WTC11 (cell line): ENCODE measurements at regions not wholly inside any gene's neighbourhood (a gene's known extent, or its start where the extent isn't known, plus 50 kb on each side); places are given as distances from the start of the nearest gene placed in this dataset.
"Not testable (repeated sequence)": the region's sequence is repeated elsewhere in the genome, so short reads cannot be mapped to it uniquely, and the experiment has no call there.

Experiments
- ATAC-seq: fragments of 200-7000 bp; cut with Tn5 transposase; 2 replicates; pipeline ENCODE4 v1.10.0; 2021; ENCODE audit warnings: mild to moderate bottlenecking, moderate library complexity
- CTCF ChIA-PET: fragments of 300-600 bp; sonication (Branson Sonifier 250); formaldehyde crosslinking; loops from one replicate; lab custom pipeline; 2021; ENCODE audit warnings: antibody characterized with exemption; lab: Charles Lee
- POLR2A ChIA-PET: fragments of 350-600 bp; sonication (Branson Sonifier 250); formaldehyde crosslinking; loops from one replicate; lab custom pipeline; 2021; ENCODE audit warnings: antibody characterized with exemption; lab: Charles Lee
- DNase-seq: peaks from one replicate; pipeline ENCODE4 v3.0.0; 2021; ENCODE audit warnings: low spot score
- H3K27ac Mint-ChIP-seq: 2 replicates; pipeline ENCODE4 v1.8.0; 2021; ENCODE audit warnings: mixed read lengths
- H3K27me3 Mint-ChIP-seq: 2 replicates; pipeline ENCODE4 v1.8.0; 2021; ENCODE audit warnings: low read depth, mild to moderate bottlenecking, moderate library complexity, mixed read lengths
- H3K36me3 Mint-ChIP-seq: 2 replicates; pipeline ENCODE4 v1.8.0; 2021; ENCODE audit warnings: mixed read lengths
- H3K4me1 Mint-ChIP-seq: 2 replicates; pipeline ENCODE4 v1.8.0; 2022; ENCODE audit warnings: mixed read lengths
- H3K4me3 Mint-ChIP-seq: 2 replicates; pipeline ENCODE4 v1.8.0; 2021; ENCODE audit warnings: mild to moderate bottlenecking, moderate library complexity, mixed read lengths
- H3K9me3 Mint-ChIP-seq: 2 replicates; pipeline ENCODE4 v1.8.0; 2021; ENCODE audit warnings: mixed read lengths

GRCh38 chr11:67886672-67887071, 117.2 kb downstream of the UNC93B1 start:
- ChIA-PET POLR2A (interaction anchor here (0.6 kb wide), 1 partner anchor 215 kb away, joined by 3 read pairs; no protein-coding TSS in a partner anchor), CTCF (interaction anchor here (0.6 to 1.0 kb wide), 2 partner anchors 53 to 258 kb away, joined by 3 read pairs; no protein-coding TSS in a partner anchor)
- H3K27ac Mint-ChIP-seq, H3K36me3 Mint-ChIP-seq, ATAC-seq, H3K4me3 Mint-ChIP-seq, H3K9me3 Mint-ChIP-seq, H3K27me3 Mint-ChIP-seq, DNase-seq: not testable (repeated sequence)
- H3K4me1 Mint-ChIP-seq, result peaks cover 51% of the 10 kb centered on the region

GRCh38 chr11:67886207-67886606, 117.7 kb downstream of the UNC93B1 start:
- ChIA-PET CTCF (interaction anchor here (0.6 to 0.9 kb wide), 2 partner anchors 53 to 69 kb away, joined by 3 to 6 read pairs; no protein-coding TSS in a partner anchor), POLR2A (interaction anchor here (0.6 kb wide), 1 partner anchor 216 kb away, joined by 3 read pairs; no protein-coding TSS in a partner anchor)
- ATAC-seq, H3K4me3 Mint-ChIP-seq, DNase-seq, H3K27ac Mint-ChIP-seq, H3K36me3 Mint-ChIP-seq, H3K9me3 Mint-ChIP-seq, H3K27me3 Mint-ChIP-seq: not testable (repeated sequence)
- H3K4me1 Mint-ChIP-seq, result peaks cover 51% of the 10 kb centered on the region

GRCh38 chr11:67885574-67885973, 118.3 kb downstream of the UNC93B1 start:
- DNase-seq, ATAC-seq, H3K9me3 Mint-ChIP-seq, H3K4me3 Mint-ChIP-seq, H3K36me3 Mint-ChIP-seq, POLR2A ChIA-PET, H3K27me3 Mint-ChIP-seq, H3K27ac Mint-ChIP-seq: not testable (repeated sequence)
- peaks cover 51% of the 10 kb centered on the region for H3K4me1 Mint-ChIP-seq
- CTCF ChIA-PET, result interaction anchor here (0.9 kb wide), 1 partner anchor 70 kb away, joined by 6 read pairs; no protein-coding TSS in a partner anchor

GRCh38 chr11:67884761-67885558, 118.9 kb downstream of the UNC93B1 start:
- ATAC-seq, H3K36me3 Mint-ChIP-seq, H3K27me3 Mint-ChIP-seq, H3K4me3 Mint-ChIP-seq, DNase-seq, H3K9me3 Mint-ChIP-seq, POLR2A ChIA-PET: not testable (repeated sequence)
- H3K4me1 Mint-ChIP-seq, result peaks cover 51% of the 10 kb centered on the region
- CTCF ChIA-PET, result interaction anchor here (0.7 to 1.2 kb wide), 3 partner anchors 70 to 109 kb away, joined by 3 to 6 read pairs (median 5); no protein-coding TSS in a partner anchor
- H3K27ac Mint-ChIP-seq, result peak overlapping the region; percentile 67

- peaks cover 51% of the 10 kb centered on the region for H3K4me1 Mint-ChIP-seq
These were observed 119.7 kb downstream of the UNC93B1 start for GRCh38 chr11:67884073-67884757.

GRCh38 chr11:67882304-67882703, 121.6 kb downstream of the UNC93B1 start:
- H3K4me3 Mint-ChIP-seq, ATAC-seq, H3K9me3 Mint-ChIP-seq, DNase-seq, POLR2A ChIA-PET, H3K27ac Mint-ChIP-seq, H3K27me3 Mint-ChIP-seq, H3K36me3 Mint-ChIP-seq: not testable (repeated sequence)
- CTCF ChIA-PET, result interaction anchor here (1.0 kb wide), 1 partner anchor 74 kb away, joined by 3 read pairs; no protein-coding TSS in a partner anchor
- peaks cover 39% of the 10 kb centered on the region for H3K4me1 Mint-ChIP-seq

More at GRCh38 chr11:67884073-67884757, 119.7 kb downstream of the UNC93B1 start:
- H3K27ac Mint-ChIP-seq, H3K4me3 Mint-ChIP-seq, ATAC-seq, H3K36me3 Mint-ChIP-seq, H3K27me3 Mint-ChIP-seq, POLR2A ChIA-PET, DNase-seq, H3K9me3 Mint-ChIP-seq: not testable (repeated sequence)
- CTCF ChIA-PET, result interaction anchor here (0.6 to 1.2 kb wide), 3 partner anchors 71 to 137 kb away, joined by 3 to 5 read pairs (median 3); no protein-coding TSS in a partner anchor

GRCh38 chr11:67881836-67882235, 122.1 kb downstream of the UNC93B1 start:
- POLR2A ChIA-PET, H3K4me3 Mint-ChIP-seq, DNase-seq, H3K27me3 Mint-ChIP-seq, ATAC-seq, H3K27ac Mint-ChIP-seq, H3K36me3 Mint-ChIP-seq, H3K9me3 Mint-ChIP-seq: not testable (repeated sequence)
- H3K4me1 Mint-ChIP-seq, result peaks cover 34% of the 10 kb centered on the region
- CTCF ChIA-PET, result interaction anchor here (1.0 kb wide), 1 partner anchor 74 kb away, joined by 3 read pairs; no protein-coding TSS in a partner anchor

- H3K27me3 Mint-ChIP-seq, DNase-seq, CTCF ChIA-PET, H3K36me3 Mint-ChIP-seq, POLR2A ChIA-PET, H3K4me3 Mint-ChIP-seq, ATAC-seq, H3K27ac Mint-ChIP-seq: not testable (repeated sequence)
- H3K9me3 Mint-ChIP-seq, result peaks cover 10% of the 10 kb centered on the region
- H3K4me1 Mint-ChIP-seq, result peaks cover 24% of the 10 kb centered on the region
These were observed 123.2 kb downstream of the UNC93B1 start for GRCh38 chr11:67880594-67881196.

- POLR2A ChIA-PET, H3K36me3 Mint-ChIP-seq, DNase-seq, H3K4me3 Mint-ChIP-seq, CTCF ChIA-PET, ATAC-seq, H3K27me3 Mint-ChIP-seq, H3K27ac Mint-ChIP-seq: not testable (repeated sequence)
- peaks cover 10% of the 10 kb centered on the region for H3K9me3 Mint-ChIP-seq
- peaks cover 14% of the 10 kb centered on the region for H3K4me1 Mint-ChIP-seq
These were observed 125.2 kb downstream of the UNC93B1 start for GRCh38 chr11:67878666-67879065.

- CTCF ChIA-PET, POLR2A ChIA-PET, ATAC-seq, H3K36me3 Mint-ChIP-seq, H3K4me1 Mint-ChIP-seq, H3K27ac Mint-ChIP-seq, H3K27me3 Mint-ChIP-seq, H3K4me3 Mint-ChIP-seq, DNase-seq: not testable (repeated sequence)
- H3K9me3 Mint-ChIP-seq, result peaks cover 10% of the 10 kb centered on the region
These were observed 126.6 kb downstream of the UNC93B1 start for GRCh38 chr11:67877316-67877715.

- CTCF ChIA-PET, result interaction anchor here (1.5 kb wide), 1 partner anchor 82 kb away, joined by 3 read pairs; no protein-coding TSS in a partner anchor
- H3K4me1 Mint-ChIP-seq, result peaks cover 26% of the 10 kb centered on the region
- ATAC-seq, POLR2A ChIA-PET, H3K4me3 Mint-ChIP-seq, H3K27ac Mint-ChIP-seq, DNase-seq: not testable (repeated sequence)
- peaks cover 37% of the 10 kb centered on the region for H3K36me3 Mint-ChIP-seq
- H3K27me3 Mint-ChIP-seq, result peaks cover 33% of the 10 kb centered on the region
- H3K9me3 Mint-ChIP-seq, result peaks cover 29% of the 10 kb centered on the region
These were observed 130.7 kb downstream of the UNC93B1 start for GRCh38 chr11:67873223-67873622.
